A673 (cell line): ENCODE measurements at regions not wholly inside any gene's neighbourhood (a gene's known extent, or its start where the extent isn't known, plus 50 kb on each side); places are given as distances from the start of the nearest gene placed in this dataset.

Experiments used
- BruUV-seq: library from RNA; stranded (reverse); fragments of 400-500 nt; replicated peaks from 2 replicates; lab custom pipeline; 2021; lab: Mats Ljungman, UMichigan
- CTCF ChIA-PET: fragments of 300-600 bp; sonication (Branson Sonifier 250); formaldehyde crosslinking; loops from one replicate; lab custom pipeline; 2022; ENCODE audit warnings: antibody characterized with exemption; lab: Charles Lee
- POLR2A ChIA-PET: fragments of 300-600 bp; sonication (Branson Sonifier 250); formaldehyde crosslinking; loops from one replicate; lab custom pipeline; 2022; ENCODE audit warnings: antibody characterized with exemption; ENCODE audit not compliant: low non-redundant PET; lab: Charles Lee
- DNase-seq: peaks from one replicate; pipeline ENCODE4 v3.0.0-alpha.2; 2015; ENCODE audit warnings: low spot score
- H3K27ac ChIP-seq: fragments of 200-600 bp; sonication (generic); 2 replicates; pipeline ENCODE4 v1.5.1; 2016; ENCODE audit warnings: mixed run types, low read depth, mild to moderate bottlenecking, mixed read lengths, antibody characterized with exemption, low read length; ENCODE audit not compliant: poor library complexity, severe bottlenecking
- H3K27me3 ChIP-seq: fragments of 200-600 bp; sonication (generic); replicated peaks from 2 replicates; pipeline ENCODE4 v1.6.1; 2017; ENCODE audit warnings: mixed run types, low read depth, mild to moderate bottlenecking, mixed read lengths, antibody characterized with exemption, low read length; ENCODE audit not compliant: insufficient read depth, poor library complexity
- H3K36me3 ChIP-seq: fragments of 200-600 bp; sonication (generic); 2 replicates; pipeline ENCODE4 v1.6.1; 2016; ENCODE audit warnings: mixed run types, mild to moderate bottlenecking, mixed read lengths, antibody characterized with exemption, low read length; ENCODE audit not compliant: insufficient read depth, poor library complexity, severe bottlenecking
- H3K4me1 ChIP-seq: fragments of 200-600 bp; sonication (generic); 2 replicates; pipeline ENCODE4 v1.6.1; 2017; ENCODE audit warnings: mixed run types, mild to moderate bottlenecking, mixed read lengths, antibody characterized with exemption, low read length; ENCODE audit not compliant: insufficient read depth, poor library complexity, severe bottlenecking
- H3K4me3 ChIP-seq: fragments of 200-600 bp; sonication (generic); 2 replicates; pipeline ENCODE4 v1.5.1; 2016; ENCODE audit warnings: low read depth, mixed run types, mild to moderate bottlenecking, mixed read lengths, low read length; ENCODE audit not compliant: poor library complexity, severe bottlenecking
- H3K9me3 ChIP-seq: fragments of 200-600 bp; sonication (generic); 2 replicates; pipeline ENCODE4 v1.6.1; 2016; ENCODE audit warnings: mixed run types, low read depth, mild to moderate bottlenecking, mixed read lengths, antibody characterized with exemption, low read length; ENCODE audit not compliant: poor library complexity, severe bottlenecking
- CTCF ChIP-seq: fragments of 300-800, 200-600 bp; sonication (generic); conservative IDR thresholded peaks from 2 replicates; pipeline ENCODE4 v1.5.1; 2017; ENCODE audit warnings: low read depth, mild to moderate bottlenecking, antibody characterized with exemption, low read length, moderate library complexity, mixed read lengths
- EZH2 ChIP-seq: fragments of 200-600 bp; sonication (generic); IDR thresholded peaks from 2 replicates; pipeline ENCODE4 v1.6.1; 2017; ENCODE audit warnings: borderline replicate concordance, low read depth, mild to moderate bottlenecking, mixed read lengths, antibody characterized with exemption, low read length; ENCODE audit not compliant: poor library complexity, severe bottlenecking
- intact Hi-C: fragments of 100-400 bp; cut with micrococcal nuclease; formaldehyde crosslinking; loops from one replicate; pipeline ENCODE4 v1.10.0; 2022; ENCODE audit not compliant: unreplicated experiment

- no peak for DNase-seq
- TF ChIP-seq CTCF: no peak
- Histone ChIP-seq H3K9me3 (no peaks in the 10 kb centered on the region), H3K36me3 (no peaks in the 10 kb centered on the region), H3K4me1 (no peaks in the 10 kb centered on the region), H3K27me3 (no peaks in the 10 kb centered on the region), H3K27ac (no peak overlapping the region), H3K4me3 (no peak overlapping the region)
- intact Hi-C loops: no loop called here
- no TSS peak for BruUV-seq
- POLR2A ChIA-PET: no interaction called here
- CTCF ChIA-PET: no interaction called here
Measured at GRCh38 chr10:10508211-10508610, 509.5 kb upstream of the CELF2 start.

- no TSS peak for BruUV-seq
- TF ChIP-seq EZH2 (no peak), CTCF (no peak)
- Histone ChIP-seq H3K4me1 (no peaks in the 10 kb centered on the region), H3K36me3 (no peaks in the 10 kb centered on the region), H3K9me3 (no peaks in the 10 kb centered on the region), H3K4me3 (no peak overlapping the region), H3K27me3 (no peaks in the 10 kb centered on the region), H3K27ac (no peak overlapping the region)
- intact Hi-C loops: no loop called here
- ChIA-PET CTCF (no interaction called here), POLR2A (no interaction called here)
- DNase-seq: no peak
Measured at GRCh38 chr10:10510179-10510578, 507.5 kb upstream of the CELF2 start.

GRCh38 chr10:10513067-10513466, 504.6 kb upstream of the CELF2 start:
- Histone ChIP-seq H3K4me3 (no peak overlapping the region), H3K36me3 (no peaks in the 10 kb centered on the region), H3K4me1 (no peaks in the 10 kb centered on the region), H3K27me3 (no peaks in the 10 kb centered on the region), H3K27ac (no peak overlapping the region), H3K9me3 (no peaks in the 10 kb centered on the region)
- intact Hi-C loops: no loop called here
- no TSS peak for BruUV-seq
- TF ChIP-seq CTCF: no peak
- no peak for TF ChIP-seq EZH2
- ChIA-PET CTCF (no interaction called here), POLR2A (no interaction called here)
- DNase-seq: no peak
